ENCODE measurements at regions not wholly inside any gene's neighbourhood (a gene's known extent, or its start where the extent isn't known, plus 50 kb on each side); places are given as distances from the start of the nearest gene placed in this dataset.

DNA sequence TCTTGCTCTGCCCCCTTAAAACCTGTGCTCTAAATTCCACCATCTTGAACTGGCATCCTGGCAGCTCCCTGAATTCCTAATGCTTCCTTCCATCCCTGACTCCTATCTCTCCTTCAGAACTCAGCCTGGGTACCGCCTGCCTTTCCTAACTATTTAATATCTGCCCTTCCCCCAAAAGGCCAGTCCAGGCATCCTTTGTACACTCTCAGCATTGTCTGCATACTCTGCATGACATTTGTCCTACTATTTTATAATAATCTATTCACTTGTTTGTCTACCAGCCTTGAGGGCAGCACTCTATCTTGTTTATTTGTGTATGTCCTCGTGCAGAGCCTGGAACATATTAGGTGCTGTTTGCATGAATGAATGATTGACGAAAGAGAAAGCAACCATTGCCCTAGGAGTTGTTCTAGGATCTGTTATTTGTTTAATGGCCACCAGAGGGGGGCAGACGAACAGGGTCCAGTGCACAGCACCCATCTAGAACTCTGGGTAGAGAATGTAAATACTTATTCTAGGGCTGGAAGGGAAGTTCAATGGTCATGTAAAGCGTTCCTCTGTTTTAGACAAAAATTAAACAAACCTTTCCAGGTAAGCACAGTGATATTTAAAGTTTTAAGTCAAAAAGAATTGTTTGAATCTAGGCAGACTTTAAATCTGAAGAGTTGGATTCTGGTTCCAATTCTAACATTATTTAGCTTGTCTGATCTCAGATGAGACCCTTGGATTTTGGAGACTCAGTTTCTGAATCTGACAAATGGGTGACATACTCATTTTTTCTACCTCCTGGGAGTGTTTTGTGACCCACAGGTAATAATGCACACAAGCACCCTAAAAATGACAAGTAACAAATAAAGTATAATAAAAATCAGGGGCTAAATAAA, 125.8 kb upstream of the GALNT15 start:
- POLR2A ChIA-PET = no interaction called here
- CTCF ChIA-PET = interaction anchor here (0.7 to 1.7 kb wide), 12 partner anchors 10 to 194 kb away, joined by 3 to 15 read pairs (median 4); no protein-coding TSS in a partner anchor

DNA sequence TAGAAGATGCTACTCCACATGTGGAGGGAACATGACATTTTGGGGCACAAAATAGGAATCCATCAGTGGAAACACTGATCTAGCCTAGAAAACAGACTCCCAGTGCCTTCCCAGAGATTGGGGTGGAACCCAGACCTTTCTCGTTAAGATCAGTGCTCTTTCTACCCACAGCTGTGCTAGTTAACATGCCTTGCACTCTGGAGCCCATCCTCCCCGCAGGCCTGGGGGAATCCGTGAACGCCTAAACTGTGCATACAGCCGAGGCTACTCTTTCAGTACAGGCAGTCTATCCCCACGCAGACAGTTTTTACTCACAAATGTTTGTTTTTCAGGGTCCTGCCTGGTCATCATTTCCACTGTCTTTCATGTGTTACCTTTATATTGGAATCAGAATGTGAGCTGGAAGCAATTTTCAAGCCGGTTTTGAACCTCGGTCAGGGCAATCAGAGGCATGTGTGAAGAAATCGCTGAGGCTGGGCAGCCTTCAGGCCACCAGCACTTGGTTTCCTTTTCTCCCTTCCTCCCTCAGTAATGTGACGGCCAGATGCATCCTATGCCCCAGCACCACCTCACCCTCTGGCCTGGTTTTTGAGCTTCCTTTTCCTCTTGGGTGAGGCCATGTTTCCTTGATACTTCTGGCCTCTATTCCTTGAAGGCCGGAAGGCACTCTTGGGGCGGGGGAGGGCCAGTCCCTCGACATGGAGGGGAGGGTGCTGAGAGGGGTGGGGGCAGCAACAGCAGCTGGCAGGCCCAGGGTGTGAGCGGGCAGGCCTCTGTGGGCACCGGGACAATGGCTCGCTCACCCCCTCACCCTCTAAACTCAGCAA, 123.6 kb upstream of the GALNT15 start:
- POLR2A ChIA-PET = no interaction called here
- TF ChIP-seq, protein P1, sequence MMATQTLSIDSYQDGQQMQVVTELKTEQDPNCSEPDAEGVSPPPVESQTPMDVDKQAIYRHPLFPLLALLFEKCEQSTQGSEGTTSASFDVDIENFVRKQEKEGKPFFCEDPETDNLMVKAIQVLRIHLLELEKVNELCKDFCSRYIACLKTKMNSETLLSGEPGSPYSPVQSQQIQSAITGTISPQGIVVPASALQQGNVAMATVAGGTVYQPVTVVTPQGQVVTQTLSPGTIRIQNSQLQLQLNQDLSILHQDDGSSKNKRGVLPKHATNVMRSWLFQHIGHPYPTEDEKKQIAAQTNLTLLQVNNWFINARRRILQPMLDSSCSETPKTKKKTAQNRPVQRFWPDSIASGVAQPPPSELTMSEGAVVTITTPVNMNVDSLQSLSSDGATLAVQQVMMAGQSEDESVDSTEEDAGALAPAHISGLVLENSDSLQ (IDR thresholded peaks at IDR 0.05) = no peak
- TF ChIP-seq L3MBTL2 (conservative IDR thresholded peaks at IDR 0.05) = no peak
- TF ChIP-seq FOXM1 (IDR thresholded peaks at IDR 0.05; ENCODE audit: borderline replicate concordance) = no peak
- no peak for TF ChIP-seq NFRKB (IDR thresholded peaks at IDR 0.05)
- no peak for TF ChIP-seq SP1 (IDR thresholded peaks at IDR 0.05)
- no peak for TF ChIP-seq ZNF384 (IDR thresholded peaks at IDR 0.05)
- no peak for TF ChIP-seq FOXA1 (IDR thresholded peaks at IDR 0.05)
- TF ChIP-seq BHLHE40 (IDR thresholded peaks at IDR 0.05; ENCODE audit: borderline replicate concordance) = no peak
- TF ChIP-seq FOXK2 (IDR thresholded peaks at IDR 0.05) = no peak
- no peak for TF ChIP-seq TARDBP (IDR thresholded peaks at IDR 0.05)
- no peak for TF ChIP-seq CTBP1 (IDR thresholded peaks at IDR 0.05; ENCODE audit: borderline replicate concordance)
- TF ChIP-seq LEF1 (IDR thresholded peaks at IDR 0.05; ENCODE audit: borderline replicate concordance) = no peak
- no peak for TF ChIP-seq ARNT (IDR thresholded peaks at IDR 0.05)
- TF ChIP-seq SUZ12 (IDR thresholded peaks at IDR 0.05) = no peak
- TF ChIP-seq HDGF (IDR thresholded peaks at IDR 0.05; ENCODE audit: borderline replicate concordance) = no peak
- CTCF ChIA-PET = interaction anchor here (1.2 to 1.4 kb wide), 2 partner anchors 91 to 127 kb away, joined by 4 to 5 read pairs; no protein-coding TSS in a partner anchor
- no peak for DNase-seq (ENCODE audit: extremely low spot score)

More for the DNA sequence above, 125.8 kb upstream of the GALNT15 start:
- TF ChIP-seq TARDBP (IDR thresholded peaks at IDR 0.05) (no peak), FOXK2 (IDR thresholded peaks at IDR 0.05) (no peak), LEF1 (IDR thresholded peaks at IDR 0.05; ENCODE audit: borderline replicate concordance) (no peak), BHLHE40 (IDR thresholded peaks at IDR 0.05; ENCODE audit: borderline replicate concordance) (no peak), ZNF384 (IDR thresholded peaks at IDR 0.05) (no peak)
- TF ChIP-seq, protein P1 (IDR thresholded peaks at IDR 0.05) = no peak
- DNase-seq (ENCODE audit: extremely low spot score) = peak; percentile 68

DNA sequence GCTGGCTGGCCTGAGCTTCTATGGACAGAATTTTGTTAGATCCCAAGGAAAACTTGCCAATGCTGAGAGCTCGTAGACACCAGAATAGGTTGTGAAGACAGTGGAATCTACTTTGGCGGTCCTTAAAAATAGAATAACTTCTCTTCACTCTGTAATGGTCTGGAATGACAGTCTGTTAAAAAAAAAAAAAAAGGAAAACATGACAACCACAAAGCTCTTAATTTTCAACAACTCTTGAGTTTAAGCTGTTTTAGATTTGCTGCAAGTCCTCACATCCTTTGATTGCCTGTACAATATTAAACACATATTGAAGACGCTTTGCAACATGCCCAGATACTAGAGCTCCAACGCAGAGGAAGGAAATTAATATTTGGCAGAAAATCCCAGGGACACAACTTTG, 122.8 kb upstream of the GALNT15 start:
- DNase-seq (ENCODE audit: extremely low spot score) = no peak
- ChIA-PET POLR2A (no interaction called here), CTCF (interaction anchor here (0.7 to 1.4 kb wide), 2 partner anchors 36 to 90 kb away, joined by 4 read pairs; no protein-coding TSS in a partner anchor)
- no peak for TF ChIP-seq BHLHE40 (IDR thresholded peaks at IDR 0.05; ENCODE audit: borderline replicate concordance)
- no peak for TF ChIP-seq TARDBP (IDR thresholded peaks at IDR 0.05)
- TF ChIP-seq ZNF384 (IDR thresholded peaks at IDR 0.05) = no peak
- no peak for TF ChIP-seq FOXA1 (IDR thresholded peaks at IDR 0.05)

DNA sequence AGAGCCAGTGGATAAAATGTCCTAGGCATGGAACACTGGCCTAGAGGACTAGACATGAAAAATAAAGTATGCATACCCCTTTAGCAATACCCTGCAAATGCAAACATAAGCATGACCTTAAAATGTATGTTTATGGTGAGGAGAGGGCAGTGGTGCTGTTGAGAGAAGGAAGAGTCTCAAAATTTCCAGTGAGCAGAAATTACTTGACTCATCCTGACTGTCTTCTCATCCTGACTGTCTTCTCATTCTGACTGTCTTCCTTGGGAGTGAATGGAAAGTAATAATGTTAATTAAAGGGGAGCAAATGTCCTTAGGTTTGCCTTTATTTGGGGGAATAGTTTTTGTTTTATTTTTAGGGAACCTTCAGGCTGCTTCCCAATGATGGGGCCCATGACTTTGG, 121.5 kb upstream of the GALNT15 start:
- TF ChIP-seq ARNT (IDR thresholded peaks at IDR 0.05) (no peak), ZNF384 (IDR thresholded peaks at IDR 0.05) (no peak), LEF1 (IDR thresholded peaks at IDR 0.05; ENCODE audit: borderline replicate concordance) (no peak), FOXA1 (IDR thresholded peaks at IDR 0.05) (no peak)
- TF ChIP-seq, protein P1 (IDR thresholded peaks at IDR 0.05) = no peak
- ChIA-PET POLR2A (no interaction called here), CTCF (interaction anchor here (0.6 kb wide), 1 partner anchor 105 kb away, joined by 3 read pairs; no protein-coding TSS in a partner anchor)
- no peak for DNase-seq (ENCODE audit: extremely low spot score)

DNA sequence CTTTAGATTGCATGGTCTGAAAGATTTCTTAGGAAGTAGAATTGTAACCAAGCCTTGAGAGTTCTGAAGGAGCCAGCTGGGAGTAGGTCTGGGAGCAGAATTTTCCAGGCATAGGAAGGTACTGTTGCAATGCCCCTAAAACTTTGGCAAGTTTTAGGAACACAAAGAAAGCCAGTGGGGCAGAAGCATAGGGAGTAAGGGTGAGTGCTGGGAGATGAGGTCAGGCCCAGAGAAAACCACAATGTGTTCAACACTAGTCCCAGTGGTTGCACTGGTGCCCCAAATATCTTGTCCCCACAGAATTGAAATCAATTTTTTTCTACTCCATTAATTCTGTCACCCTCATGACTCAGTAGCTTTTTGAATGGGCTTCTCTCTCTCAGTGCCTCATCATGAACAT, 120.7 kb upstream of the GALNT15 start:
- no peak for DNase-seq (ENCODE audit: extremely low spot score)
- ChIA-PET POLR2A (no interaction called here), CTCF (interaction anchor here (0.6 to 0.9 kb wide), 2 partner anchors 104 to 125 kb away, joined by 3 read pairs; no protein-coding TSS in a partner anchor)
- no peak for TF ChIP-seq CTBP1 (IDR thresholded peaks at IDR 0.05; ENCODE audit: borderline replicate concordance)
- no peak for TF ChIP-seq SP1 (IDR thresholded peaks at IDR 0.05)
- TF ChIP-seq LEF1 (IDR thresholded peaks at IDR 0.05; ENCODE audit: borderline replicate concordance) = no peak

DNA sequence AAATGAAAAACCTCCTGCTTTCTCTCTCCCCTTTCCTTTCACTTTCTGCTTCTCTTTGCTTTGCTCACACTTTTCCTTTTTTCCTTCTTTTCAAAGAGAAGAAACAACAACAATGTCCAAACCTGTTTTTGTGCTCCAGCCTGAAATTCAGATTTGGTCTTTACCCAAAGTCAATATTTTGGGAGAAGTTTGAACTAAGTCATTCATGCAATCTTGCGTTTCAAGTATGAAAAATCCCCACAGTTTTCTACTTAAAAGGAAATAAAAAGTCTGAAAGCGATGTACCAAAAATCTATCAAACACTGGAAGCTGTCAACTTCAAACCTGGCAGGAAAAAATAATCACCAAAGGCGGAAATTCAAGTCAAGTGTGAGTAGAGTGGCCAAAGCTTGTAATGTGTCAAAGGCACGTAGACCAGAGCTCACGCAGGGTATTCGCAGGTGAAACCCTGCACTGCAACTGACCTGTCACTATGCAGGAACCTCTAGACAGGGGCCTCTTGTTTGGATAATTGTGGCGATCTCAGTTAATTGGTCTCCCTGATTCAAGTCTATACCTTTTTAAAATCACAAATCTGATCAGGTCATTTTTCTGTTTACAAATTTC, 118.8 kb upstream of the GALNT15 start:
- no peak for TF ChIP-seq BHLHE40 (IDR thresholded peaks at IDR 0.05; ENCODE audit: borderline replicate concordance)
- ChIA-PET CTCF (no interaction called here), POLR2A (no interaction called here)
- no peak for DNase-seq (ENCODE audit: extremely low spot score)

All from HEK293T (cell line).